ENCODE measurements at regions not wholly inside any gene's neighbourhood (a gene's known extent, or its start where the extent isn't known, plus 50 kb on each side); places are given as distances from the start of the nearest gene placed in this dataset.

- in situ Hi-C loops (cut with MboI) = no loop called here
- 8 to 17% methylated on average over 2 of the region's 2 CpGs for WGBS, 2 experiments (ENCODE audit: low coverage in 1 of 2, low lambda C conversion rate in 2 of 2, missing lambda C conversion rate in 2 of 2)
- no peaks in the 10 kb centered on the region for H3K4me1 ChIP-seq (ENCODE audit: insufficient read depth)
- no peak for TF ChIP-seq EZH2 (IDR thresholded peaks at IDR 0.05; ENCODE audit: insufficient read depth, poor library complexity, severe bottlenecking)
- no peak for TF ChIP-seq EZH2phosphoT487 (IDR thresholded peaks at IDR 0.05; ENCODE audit: insufficient read depth, low read depth)
- H3K9me3 ChIP-seq (ENCODE audit: low read depth) = no peaks in the 10 kb centered on the region
- no peak overlapping the region for H3K9ac ChIP-seq
- no peak overlapping the region for H3K4me2 ChIP-seq (ENCODE audit: unreplicated experiment)
- peak; percentile 29 for DNase-seq
- H3K36me3 ChIP-seq (ENCODE audit: low read depth) = no peaks in the 10 kb centered on the region
- H4K20me1 ChIP-seq (ENCODE audit: insufficient read depth) = no peaks in the 10 kb centered on the region
- no peaks in the 10 kb centered on the region for H3K79me2 ChIP-seq (ENCODE audit: insufficient read depth)
- no peak overlapping the region for H3K27ac ChIP-seq
- H3F3A ChIP-seq (ENCODE audit: insufficient read depth) = no peaks in the 10 kb centered on the region
- peaks cover 66% of the 10 kb centered on the region for H3K27me3 ChIP-seq (replicated peaks; ENCODE audit: insufficient read depth)
- no peak overlapping the region for H3K4me3 ChIP-seq
- H2AFZ ChIP-seq = no peak overlapping the region
- H3K9me2 ChIP-seq (ENCODE audit: insufficient read depth) = no peaks in the 10 kb centered on the region
Measured at GRCh38 chr20:22946596-22946995, 88.5 kb upstream of the SSTR4 start.

- H3K27me3 ChIP-seq (replicated peaks; ENCODE audit: insufficient read depth) = peaks cover 59% of the 10 kb centered on the region
- H3K79me2 ChIP-seq (ENCODE audit: insufficient read depth) = no peaks in the 10 kb centered on the region
- H3F3A ChIP-seq (ENCODE audit: insufficient read depth) = no peaks in the 10 kb centered on the region
- H2AFZ ChIP-seq = no peak overlapping the region
- DNase-seq = no peak
- H3K9ac ChIP-seq = no peak overlapping the region
- no peaks in the 10 kb centered on the region for H3K9me3 ChIP-seq (ENCODE audit: low read depth)
- H3K9me2 ChIP-seq (ENCODE audit: insufficient read depth) = no peaks in the 10 kb centered on the region
- no peaks in the 10 kb centered on the region for H3K4me1 ChIP-seq (ENCODE audit: insufficient read depth)
- WGBS, 2 experiments (ENCODE audit: low coverage in 1 of 2, low lambda C conversion rate in 2 of 2, missing lambda C conversion rate in 2 of 2) = 46 to 47% methylated on average over 5 of the region's 5 CpGs
- no peak overlapping the region for H3K4me3 ChIP-seq
- no peaks in the 10 kb centered on the region for H3K36me3 ChIP-seq (ENCODE audit: low read depth)
- in situ Hi-C loops (cut with MboI) = loop anchor here (25.0 kb wide), 1 partner anchor 612 kb away; no protein-coding TSS in a partner anchor
- no peak overlapping the region for H3K4me2 ChIP-seq (ENCODE audit: unreplicated experiment)
- TF ChIP-seq EZH2phosphoT487 (IDR thresholded peaks at IDR 0.05; ENCODE audit: insufficient read depth, low read depth) (no peak), EZH2 (IDR thresholded peaks at IDR 0.05; ENCODE audit: insufficient read depth, poor library complexity, severe bottlenecking) (no peak)
- H3K27ac ChIP-seq = no peak overlapping the region
- no peaks in the 10 kb centered on the region for H4K20me1 ChIP-seq (ENCODE audit: insufficient read depth)
Measured at GRCh38 chr20:22949331-22950109, 85.6 kb upstream of the SSTR4 start.

- Histone ChIP-seq H3K4me3 (no peak overlapping the region), H3K9me3 (ENCODE audit: low read depth) (no peaks in the 10 kb centered on the region), H3K27me3 (replicated peaks; ENCODE audit: insufficient read depth) (peaks cover 56% of the 10 kb centered on the region), H3K79me2 (ENCODE audit: insufficient read depth) (no peaks in the 10 kb centered on the region), H3K9me2 (ENCODE audit: insufficient read depth) (no peaks in the 10 kb centered on the region), H4K20me1 (ENCODE audit: insufficient read depth) (no peaks in the 10 kb centered on the region), H3K4me2 (ENCODE audit: unreplicated experiment) (no peak overlapping the region), H2AFZ (no peak overlapping the region), H3F3A (ENCODE audit: insufficient read depth) (no peaks in the 10 kb centered on the region), H3K36me3 (ENCODE audit: low read depth) (no peaks in the 10 kb centered on the region), H3K27ac (no peak overlapping the region), H3K9ac (no peak overlapping the region), H3K4me1 (ENCODE audit: insufficient read depth) (no peaks in the 10 kb centered on the region)
- no peak for DNase-seq
- in situ Hi-C loops (cut with MboI) = loop anchor here (25.0 kb wide), 1 partner anchor 615 kb away; no protein-coding TSS in a partner anchor
- TF ChIP-seq EZH2phosphoT487 (IDR thresholded peaks at IDR 0.05; ENCODE audit: insufficient read depth, low read depth) (no peak), EZH2 (IDR thresholded peaks at IDR 0.05; ENCODE audit: insufficient read depth, poor library complexity, severe bottlenecking) (no peak)
- 60 to 64% methylated on average over 1 of the region's 1 CpG for WGBS, 2 experiments (ENCODE audit: low coverage in 1 of 2, low lambda C conversion rate in 2 of 2, missing lambda C conversion rate in 2 of 2)
Measured at GRCh38 chr20:22951966-22952365, 83.1 kb upstream of the SSTR4 start.

DNA sequence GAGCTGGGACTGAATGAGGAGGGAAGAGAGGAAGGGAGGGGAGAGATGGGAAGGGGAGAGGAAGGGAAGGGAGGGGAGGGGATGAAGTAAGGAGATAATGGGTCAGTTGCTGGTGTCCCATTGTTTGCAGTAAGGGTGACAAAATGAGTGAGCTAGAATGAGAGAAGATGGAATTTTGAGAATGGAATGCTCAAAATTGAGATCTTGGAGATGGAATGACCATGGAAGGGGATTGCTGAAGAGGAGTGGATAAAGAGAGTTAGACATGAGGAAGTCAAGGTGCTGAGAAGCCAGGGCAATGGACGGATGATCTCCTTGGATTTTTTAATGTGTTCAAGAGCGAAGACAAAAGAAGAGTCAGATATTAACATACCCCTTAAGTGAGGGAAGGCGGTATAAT lies 80.5 kb upstream of the SSTR4 start:
- H3K9ac ChIP-seq = no peak overlapping the region
- H3K9me3 ChIP-seq (ENCODE audit: low read depth) = no peaks in the 10 kb centered on the region
- peaks cover 42% of the 10 kb centered on the region for H3K27me3 ChIP-seq (replicated peaks; ENCODE audit: insufficient read depth)
- H3K4me3 ChIP-seq = no peak overlapping the region
- H3K4me1 ChIP-seq (ENCODE audit: insufficient read depth) = no peaks in the 10 kb centered on the region
- H2AFZ ChIP-seq = no peak overlapping the region
- DNase-seq = no peak
- H4K20me1 ChIP-seq (ENCODE audit: insufficient read depth) = no peaks in the 10 kb centered on the region
- H3K9me2 ChIP-seq (ENCODE audit: insufficient read depth) = no peaks in the 10 kb centered on the region
- 56 to 63% methylated on average over 3 of the region's 3 CpGs for WGBS, 2 experiments (ENCODE audit: low coverage in 1 of 2, low lambda C conversion rate in 2 of 2, missing lambda C conversion rate in 2 of 2)
- no peak overlapping the region for H3K4me2 ChIP-seq (ENCODE audit: unreplicated experiment)
- H3K79me2 ChIP-seq (ENCODE audit: insufficient read depth) = no peaks in the 10 kb centered on the region
- H3K36me3 ChIP-seq (ENCODE audit: low read depth) = no peaks in the 10 kb centered on the region
- no peak overlapping the region for H3K27ac ChIP-seq
- in situ Hi-C loops (cut with MboI) = loop anchor here (25.0 kb wide), 1 partner anchor 617 kb away; no protein-coding TSS in a partner anchor
- no peaks in the 10 kb centered on the region for H3F3A ChIP-seq (ENCODE audit: insufficient read depth)
- TF ChIP-seq EZH2 (IDR thresholded peaks at IDR 0.05; ENCODE audit: insufficient read depth, poor library complexity, severe bottlenecking) = no peak
